GM19023 (cell line): ENCODE measurements at regions not wholly inside any gene's neighbourhood (a gene's known extent, or its start where the extent isn't known, plus 50 kb on each side); places are given as distances from the start of the nearest gene placed in this dataset.

Experiments
- ATAC-seq: cut with Tn5 transposase; IDR thresholded peaks from one replicate; pipeline ENCODE4 v1.9.1; 2021; ENCODE audit warnings: mild to moderate bottlenecking, moderate library complexity; ENCODE audit not compliant: unreplicated experiment

DNA sequence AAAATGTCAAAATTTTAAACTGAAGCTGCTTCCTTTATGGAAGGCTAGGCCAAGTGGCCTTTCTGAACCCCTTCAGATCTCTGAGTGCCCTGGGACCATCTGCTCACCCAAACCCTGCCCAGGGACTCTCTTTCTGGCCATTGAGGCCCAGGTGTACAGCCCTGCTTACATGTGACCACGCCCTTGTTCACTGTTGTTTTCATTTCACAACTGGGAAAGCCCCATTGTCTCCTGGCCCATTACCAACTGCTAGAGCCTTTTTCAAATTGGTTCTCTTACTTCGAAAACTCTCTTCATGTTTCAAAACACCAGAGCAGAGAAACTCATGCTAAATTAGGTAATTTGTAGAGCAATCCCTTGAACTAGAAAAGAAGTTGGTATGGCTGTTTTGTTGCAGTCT, 219.5 kb upstream of the TANK start:
- ATAC-seq: peak; percentile 82

DNA sequence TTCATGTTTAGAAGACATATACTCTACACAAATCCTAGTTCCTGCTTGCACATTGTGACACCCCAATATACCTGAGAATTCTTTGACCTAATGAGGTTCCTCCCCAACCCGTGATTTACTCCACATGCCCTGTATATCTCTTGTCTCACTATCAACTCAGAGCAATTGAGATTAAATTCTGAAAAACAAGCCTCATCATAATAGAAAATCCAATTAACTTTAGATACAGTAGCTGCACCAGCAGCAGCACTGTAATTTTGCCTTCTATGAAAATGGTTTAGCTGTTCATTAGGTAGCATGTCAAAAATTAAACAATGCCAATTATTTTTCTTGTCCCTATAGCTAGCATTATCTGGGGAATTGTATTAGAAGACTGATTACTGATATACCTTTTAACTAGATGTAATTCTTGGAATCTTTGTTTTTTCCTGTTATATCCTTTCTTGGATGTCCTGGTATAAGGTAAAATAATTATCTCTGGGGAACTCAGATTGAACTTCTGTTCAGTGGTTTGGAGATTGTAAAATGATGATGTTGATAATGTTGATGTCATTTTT, 218.9 kb upstream of the TANK start:
- ATAC-seq: no peak

DNA sequence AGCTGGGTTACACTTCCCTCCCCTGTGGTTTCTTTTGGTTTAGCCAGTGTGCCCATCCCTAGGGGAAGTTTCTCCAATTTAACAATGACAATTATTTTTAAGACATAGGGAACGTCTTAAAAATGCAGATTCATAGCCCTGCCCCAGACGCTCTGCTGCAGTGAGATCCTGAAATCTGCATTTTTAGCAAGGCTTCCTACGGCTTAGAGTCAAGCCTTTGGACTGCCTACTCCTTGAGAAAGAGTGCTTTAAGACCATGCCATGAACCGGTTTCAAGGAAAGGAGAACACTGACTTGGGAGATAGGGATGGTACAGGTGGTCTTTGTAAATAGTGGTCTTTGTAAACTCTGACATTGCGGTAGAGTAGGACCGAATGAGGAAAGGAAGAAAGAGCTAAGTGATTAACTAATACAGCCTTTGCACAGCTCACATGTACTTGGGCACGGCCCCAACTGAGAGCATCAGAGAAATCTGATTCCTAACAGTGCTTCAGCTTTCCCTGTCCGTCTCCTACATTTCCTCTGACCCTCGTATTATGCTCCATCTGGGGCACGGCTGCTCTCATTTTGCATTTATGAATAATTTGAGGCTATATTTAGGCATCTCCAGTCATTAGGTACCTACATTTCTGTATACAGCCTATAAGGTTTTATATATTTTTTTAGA, 217.6 kb upstream of the TANK start:
- no peak for ATAC-seq

DNA sequence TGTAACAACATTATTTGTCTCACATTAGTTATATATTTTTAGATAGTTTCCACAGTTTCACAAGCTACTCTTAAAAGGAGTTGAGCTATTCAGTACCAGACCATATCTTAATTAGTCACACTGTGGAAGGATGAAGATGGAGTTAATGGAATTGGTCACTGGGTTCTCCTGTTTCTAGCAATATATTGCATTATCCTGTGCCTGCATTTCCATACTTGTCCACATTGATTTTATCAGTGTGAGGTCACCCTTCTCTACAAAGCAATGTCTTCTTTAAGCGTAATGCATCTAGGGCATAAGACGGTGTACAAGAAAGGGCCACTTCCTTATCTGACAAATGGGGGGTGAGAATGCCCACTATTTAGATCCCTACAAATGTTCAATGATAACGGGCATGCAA, 216.8 kb upstream of the TANK start:
- ATAC-seq: no peak

DNA sequence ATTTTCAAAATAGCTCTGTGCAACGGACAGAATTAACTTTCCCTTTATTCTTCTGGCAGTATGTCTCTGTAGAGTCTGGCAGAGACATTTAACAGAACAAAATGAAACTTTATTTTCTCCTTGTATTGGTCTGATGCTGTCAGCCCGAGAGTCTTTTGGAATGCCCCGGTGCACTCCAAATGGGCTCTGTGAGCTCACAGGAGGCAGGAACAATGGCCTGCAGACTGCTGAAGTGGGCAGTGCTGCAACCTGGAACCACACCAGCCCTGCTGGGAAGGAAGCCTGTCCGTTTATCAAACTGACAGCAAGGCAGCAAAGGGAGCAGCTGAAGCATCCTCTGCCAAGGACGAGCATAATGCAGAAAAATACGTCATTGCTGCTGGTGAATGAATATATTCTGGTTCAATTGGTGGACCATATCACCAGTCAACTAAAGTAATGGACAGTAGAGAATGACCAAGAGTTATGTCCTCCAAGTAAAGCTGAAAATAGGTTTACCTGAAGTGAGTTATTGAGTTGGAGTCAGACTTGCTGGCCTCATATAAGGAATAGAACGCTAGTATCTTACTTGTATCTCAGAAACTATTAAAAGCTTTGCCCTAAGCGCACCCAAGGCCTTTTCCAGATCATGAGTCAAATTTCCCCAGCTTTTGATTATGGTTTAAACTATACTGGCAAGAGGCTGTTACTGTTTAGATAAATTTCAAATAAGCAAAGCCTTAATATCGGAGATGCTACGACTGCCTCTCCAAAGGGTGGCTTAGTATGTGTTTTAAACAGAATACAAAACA, 207.6 kb upstream of the TANK start:
- no peak for ATAC-seq

DNA sequence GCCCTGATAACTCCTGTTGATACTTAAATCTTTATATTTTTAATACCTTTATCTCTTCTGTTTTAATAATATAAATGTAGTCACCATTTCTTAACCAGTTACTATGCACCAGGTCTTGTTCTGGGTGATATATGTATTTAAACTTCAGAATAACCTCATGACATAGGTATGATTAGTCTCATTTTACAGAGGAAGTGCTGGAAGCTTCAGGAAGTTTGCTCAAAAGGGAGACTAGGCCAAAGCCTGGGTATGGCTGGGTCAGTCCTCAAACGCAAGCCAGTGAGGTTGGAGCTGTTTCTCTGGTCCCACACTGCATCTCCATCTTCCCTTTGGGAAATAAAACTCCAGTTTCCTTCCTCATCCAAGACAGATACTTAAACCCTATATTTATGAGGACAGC, 204.7 kb upstream of the TANK start:
- ATAC-seq: no peak

DNA sequence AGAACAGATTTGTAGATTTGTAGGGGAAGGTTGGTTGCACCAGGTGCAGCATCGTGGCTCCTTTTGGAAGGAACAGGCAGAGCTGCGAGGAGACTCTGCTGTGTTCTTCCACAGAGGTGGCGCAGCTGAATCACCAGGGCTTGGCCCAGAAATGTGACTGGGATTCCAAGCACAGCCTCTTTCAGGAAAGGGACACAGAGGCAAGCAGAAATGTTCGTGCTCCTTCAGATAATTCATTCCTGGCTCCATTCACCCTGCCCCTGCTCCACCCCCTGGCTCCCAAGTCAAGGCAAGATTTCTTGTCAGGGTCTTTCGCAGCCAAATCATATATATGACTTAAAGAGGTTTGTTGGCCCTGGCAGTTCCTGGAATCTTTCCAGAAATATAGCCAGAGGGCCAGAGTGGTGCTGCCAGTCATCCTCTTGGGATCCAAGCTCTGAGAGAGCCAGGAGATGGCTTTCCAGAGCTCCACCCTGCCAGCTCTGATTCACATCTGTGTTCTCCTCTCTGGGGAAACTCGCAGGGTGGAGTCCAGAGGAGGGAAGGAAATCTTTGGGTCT, 203.9 kb upstream of the TANK start:
- no peak for ATAC-seq

DNA sequence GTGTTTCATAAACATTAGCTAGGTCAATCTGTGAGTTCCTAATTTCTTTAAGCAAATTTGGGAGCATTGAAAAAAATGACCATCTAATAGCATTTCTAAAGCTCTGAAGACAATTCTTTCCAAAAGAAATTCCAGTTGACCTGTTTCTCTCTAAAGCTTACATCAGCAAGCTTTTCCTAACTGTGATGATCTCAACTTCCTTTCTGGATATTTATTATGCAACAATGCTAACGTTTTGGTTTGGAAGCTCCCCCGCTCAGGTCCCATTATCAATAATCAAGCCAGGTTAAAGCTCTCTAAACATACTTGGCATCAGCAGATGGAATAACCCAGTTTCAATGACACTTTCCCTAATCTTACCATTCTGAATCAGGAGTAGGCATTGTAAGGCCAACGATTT, 196.3 kb upstream of the TANK start:
- no peak for ATAC-seq

DNA sequence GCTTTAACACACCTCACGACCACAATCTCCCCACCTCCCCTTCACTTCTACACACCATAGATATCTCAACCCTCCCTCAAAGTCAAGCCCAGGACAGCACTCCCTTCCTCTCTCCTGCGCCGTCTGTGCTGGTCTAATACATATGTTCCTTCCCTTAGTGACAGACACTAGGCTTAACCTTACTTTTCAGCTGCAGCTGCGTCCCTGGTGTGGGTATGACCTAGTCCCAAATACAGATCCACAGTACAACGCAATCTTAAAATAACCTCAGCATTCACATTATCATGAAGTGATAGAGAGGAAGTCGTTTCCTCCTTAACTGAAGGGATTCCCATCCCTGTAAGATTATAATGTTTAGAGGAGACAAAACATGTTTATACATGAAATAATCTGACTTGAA, 192.7 kb upstream of the TANK start:
- no peak for ATAC-seq

DNA sequence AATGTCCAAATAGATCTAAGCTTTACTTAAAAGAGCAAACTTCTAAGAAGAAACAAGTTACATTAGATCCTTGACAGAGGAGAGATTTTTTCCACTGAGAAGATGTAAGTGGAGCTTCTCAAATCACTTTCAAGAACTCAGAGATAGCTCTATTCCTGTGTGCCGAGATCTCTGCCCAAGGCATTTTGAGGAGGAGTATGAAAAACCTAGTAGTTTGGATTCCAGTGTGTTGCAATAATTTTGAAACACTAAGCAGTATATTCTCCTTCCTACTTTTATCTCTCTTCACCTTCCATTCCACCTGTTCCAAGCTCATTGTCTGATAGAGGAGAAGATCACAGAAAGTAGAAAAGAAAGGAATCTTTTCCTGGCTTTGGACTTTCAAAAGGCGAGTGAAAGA, 192.0 kb upstream of the TANK start:
- no peak for ATAC-seq

DNA sequence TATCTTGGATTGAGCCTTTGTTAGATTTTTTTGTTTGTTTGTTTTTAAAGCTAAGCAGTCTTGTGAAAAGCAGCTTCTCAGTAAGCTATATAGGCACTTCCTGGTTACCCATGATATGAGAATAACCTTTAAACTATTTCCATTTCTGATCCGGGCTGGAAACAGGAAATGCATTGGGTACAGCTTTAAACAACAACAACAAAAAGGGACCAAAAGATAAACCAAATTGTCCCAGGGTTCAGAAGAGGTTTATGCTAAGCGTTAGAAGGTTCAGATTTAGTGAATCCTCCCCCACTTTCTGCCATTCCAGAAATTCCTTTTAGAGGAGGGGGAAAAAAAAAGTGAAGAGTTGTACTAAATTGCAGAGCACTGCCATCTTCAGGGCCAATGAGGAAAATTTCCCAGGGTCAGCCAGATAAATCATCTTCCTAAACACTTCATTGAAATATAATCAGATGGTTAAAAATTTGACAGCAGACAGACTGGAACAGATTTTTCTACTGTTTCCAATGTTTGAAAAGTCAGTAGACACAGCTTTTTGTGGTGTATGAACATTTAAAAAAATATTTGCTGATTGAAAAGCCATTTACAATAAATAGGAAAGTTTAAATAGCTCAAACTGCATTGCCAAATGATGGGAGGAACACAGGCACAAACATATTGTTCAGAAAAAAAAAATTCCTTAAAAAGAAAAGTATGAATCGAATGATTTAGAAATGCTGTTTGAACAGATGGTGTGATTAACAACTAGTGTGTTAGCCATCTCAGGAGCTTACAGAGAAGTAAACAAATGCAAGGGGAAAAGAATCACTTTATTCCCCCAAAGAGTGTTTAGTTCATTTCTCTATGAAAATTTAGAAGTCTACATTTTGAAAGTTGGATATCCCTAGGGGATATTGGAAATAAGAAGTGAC, 189.9 kb upstream of the TANK start:
- ATAC-seq: no peak

DNA sequence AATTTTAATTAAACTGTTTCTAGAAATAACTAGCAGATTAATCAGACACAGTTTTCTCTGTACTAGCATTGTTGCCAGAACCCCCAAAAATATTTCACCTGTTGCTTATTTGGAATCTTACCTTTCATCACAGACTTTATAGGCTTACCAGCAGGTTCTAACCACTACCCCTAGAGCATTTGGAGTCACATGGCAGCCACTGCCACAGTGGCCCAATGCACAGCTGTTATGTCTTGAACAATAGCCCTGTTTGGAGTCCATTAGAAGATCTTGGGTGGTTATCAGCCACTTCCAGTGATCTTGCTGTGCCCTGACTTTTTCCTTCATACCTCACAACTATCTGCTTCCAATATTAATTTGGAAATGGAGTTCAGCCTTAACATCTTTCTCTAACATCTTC, 186.2 kb upstream of the TANK start:
- ATAC-seq: no peak

DNA sequence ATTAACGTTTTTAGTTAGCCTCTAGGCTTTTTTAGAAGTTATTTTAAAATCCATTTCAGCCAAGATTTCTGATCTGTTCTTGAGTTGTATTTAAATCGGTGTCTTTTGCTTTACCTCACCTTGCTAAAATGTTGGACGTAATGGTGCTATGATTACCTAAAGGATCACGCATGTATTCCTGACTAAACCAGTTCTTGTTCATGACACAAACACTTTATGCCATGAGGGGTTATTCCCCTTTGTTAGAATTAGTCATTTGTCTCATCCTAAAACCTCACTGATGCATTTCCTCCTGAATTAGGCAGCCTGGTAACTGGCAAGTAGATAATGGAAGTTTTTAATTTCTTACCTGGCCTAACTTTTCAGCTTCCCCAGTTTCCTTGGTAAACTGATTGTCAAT, 185.4 kb upstream of the TANK start:
- no peak for ATAC-seq

DNA sequence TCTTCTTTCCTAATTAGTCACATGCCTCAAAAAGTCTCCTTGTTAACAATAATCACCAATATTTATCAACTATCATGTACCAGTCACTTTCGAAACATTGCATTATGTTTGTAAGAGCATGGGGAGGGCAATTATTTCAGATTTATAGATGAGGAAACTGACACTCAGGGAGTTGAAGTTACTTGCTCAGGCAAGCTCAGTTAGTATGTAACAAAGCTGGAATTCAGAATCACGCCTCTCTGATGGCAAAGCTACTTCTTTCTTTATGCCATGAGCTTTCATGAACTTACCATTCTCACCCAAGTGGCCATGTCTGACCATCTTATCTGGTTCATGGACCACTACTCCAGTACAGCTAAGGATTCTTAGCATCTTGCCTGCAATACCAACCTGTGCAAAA, 183.4 kb upstream of the TANK start:
- no peak for ATAC-seq

DNA sequence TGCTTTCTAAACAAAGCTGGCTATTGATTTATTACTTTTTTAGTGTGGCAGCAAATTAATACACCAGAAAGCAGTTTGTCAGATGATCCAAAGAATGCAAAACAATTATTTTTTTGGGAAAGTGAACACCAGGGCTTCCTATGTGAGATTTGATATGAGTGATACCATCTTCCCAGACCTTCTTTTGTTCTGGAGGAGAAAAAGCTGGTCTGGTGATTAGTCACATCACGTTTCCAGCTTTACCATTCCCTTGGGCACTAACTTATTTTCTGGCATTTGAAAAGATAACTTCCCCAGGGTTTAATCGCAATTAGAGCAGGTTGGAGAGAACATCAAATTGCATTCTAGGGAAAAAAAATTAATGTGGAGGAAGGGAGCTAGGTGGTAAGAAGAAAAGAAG, 182.9 kb upstream of the TANK start:
- no peak for ATAC-seq

DNA sequence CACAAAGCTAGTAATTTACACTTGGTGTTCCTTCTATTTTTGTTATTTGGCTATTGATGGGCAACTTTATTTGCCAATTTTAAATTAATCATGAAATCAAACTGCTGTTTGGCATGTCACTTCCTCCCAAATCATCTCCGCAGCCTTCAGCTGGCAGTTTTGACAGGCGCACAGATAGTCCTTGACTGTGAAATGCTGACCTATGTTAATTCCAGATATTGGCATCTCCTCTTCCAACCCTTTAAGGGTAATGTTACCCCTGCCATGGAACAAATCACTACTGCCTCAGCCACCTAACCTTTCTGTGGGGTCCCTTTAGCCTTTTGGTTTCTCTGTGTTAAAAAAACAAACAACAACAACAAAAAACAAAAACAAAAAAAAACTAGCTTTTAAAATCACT, 182.4 kb upstream of the TANK start:
- no peak for ATAC-seq

DNA sequence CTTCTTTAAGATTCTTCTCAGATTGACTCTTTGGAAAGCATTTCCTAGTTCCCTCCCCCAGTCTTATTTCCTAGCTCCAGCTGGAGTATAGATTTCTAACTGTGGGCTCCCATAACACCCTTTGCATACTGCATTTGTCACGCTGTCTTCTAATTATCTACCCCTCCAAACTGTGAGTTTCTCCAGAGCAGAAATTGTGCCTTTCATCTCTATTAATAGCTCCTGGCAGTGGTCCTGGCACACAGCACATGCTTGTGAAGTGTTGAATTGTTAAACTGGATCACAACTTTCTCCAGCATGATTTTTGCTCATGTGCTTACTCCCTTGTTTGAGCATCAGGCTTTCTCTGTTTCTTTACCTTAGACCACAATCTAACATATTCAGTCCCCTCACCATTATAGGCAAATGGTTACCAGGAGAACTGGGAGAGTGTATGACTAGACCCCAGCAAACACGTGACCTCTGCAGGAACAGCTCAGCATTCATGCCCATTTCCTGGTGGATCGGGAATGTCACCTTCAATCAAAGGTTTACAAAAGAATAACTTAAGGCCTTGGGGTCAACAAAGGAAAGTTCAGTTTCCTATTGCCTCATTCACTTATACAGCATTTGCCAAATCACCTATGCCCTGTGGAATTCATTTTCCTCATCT, 175.7 kb upstream of the TANK start:
- ATAC-seq: no peak

DNA sequence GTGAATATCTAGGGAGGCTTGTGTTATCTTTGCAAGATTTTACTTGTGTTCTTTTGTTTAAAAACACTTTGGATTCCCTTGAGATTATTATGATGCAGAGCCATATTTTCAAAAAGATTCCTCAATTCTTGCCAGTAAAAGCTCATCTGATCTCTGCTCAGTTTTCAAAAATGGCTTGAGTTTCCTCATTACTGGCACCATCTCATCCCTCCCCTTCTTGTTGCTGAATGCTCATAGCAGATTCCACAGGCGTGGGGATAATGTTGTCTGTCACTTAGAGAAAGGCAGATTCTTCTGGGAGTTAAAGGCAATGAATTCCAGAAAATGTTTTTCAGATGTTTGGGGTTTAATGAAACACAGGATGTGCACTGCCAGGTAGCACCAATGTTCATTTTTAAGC, 170.4 kb upstream of the TANK start:
- no peak for ATAC-seq

DNA sequence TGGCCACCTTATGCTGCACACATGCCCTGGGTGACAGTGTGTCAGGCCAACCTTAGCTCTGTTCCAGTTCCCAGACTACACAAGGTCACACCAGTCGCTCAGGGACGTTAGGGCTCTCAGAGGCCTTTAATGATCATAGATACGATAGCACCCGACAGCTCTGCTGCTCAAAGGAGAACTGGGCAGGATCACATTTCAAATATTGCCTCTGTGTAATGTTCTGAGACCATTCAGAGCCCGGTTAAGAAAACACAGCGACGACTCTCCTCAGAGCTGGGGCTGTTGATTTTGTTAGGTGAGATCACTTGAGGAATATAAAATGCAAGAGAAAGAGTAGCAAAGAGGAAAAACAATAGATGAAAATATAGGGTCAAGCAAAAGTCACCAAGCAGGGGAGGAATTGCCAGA, 166.6 kb upstream of the TANK start:
- no peak for ATAC-seq

DNA sequence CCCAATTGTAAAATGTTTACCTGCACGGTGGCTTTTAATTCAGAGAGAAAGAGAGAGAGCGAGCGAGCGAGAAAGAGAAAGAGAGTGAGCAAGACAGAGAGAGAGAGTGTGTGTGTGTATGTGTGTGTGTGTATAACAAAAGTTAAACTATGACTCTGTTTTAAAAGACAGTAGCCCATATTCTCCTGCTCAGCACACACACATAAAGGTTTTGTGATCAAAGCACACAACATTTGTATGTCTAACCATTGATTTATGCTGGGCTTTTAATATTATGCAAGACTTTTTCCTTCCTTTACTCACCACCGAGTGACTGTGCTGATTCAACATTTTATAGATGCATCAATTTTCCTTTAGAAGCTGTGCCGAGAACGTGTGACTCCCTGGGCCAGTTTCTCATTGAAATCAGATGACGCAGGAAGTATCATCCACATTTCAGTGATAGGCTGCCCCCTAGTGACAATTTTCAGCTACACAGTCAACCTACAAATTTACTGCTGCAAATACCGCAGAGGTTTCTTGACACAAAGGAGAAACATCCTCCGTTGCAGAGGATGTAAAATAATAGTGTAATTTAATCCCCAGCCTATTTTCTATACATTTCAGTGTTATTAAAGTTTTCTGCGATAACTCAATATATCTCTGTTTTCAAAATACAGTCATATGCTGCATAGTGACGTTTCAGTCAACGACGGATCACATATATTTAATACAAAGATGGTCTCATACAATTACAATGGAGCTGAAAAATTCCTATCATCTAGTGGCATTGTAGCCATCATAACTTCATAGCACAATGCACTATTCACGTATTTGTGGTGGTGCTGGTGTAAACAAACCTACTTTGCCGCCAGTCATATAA, 165.9 kb upstream of the TANK start:
- ATAC-seq: peak; percentile 88
